ENCODE measurements at regions not wholly inside any gene's neighbourhood (a gene's known extent, or its start where the extent isn't known, plus 50 kb on each side); places are given as distances from the start of the nearest gene placed in this dataset.
"Not testable (repeated sequence)": the region's sequence is repeated elsewhere in the genome, so short reads cannot be mapped to it uniquely, and the experiment has no call there.

GRCh38 chr5:52605317-52606313 is 182.1 kb upstream of the ITGA1 start:
- DNase-seq (ENCODE audit: low spot score): no peak

- no peak for DNase-seq (ENCODE audit: low spot score)
Observed at GRCh38 chr5:52607227-52607824, 180.4 kb upstream of the ITGA1 start.

GRCh38 chr5:52620315-52620714 is 167.4 kb upstream of the ITGA1 start:
- no peak for DNase-seq (ENCODE audit: low spot score)

GRCh38 chr5:52623291-52623690 is 164.4 kb upstream of the ITGA1 start:
- no peak for DNase-seq (ENCODE audit: low spot score)

- DNase-seq (ENCODE audit: low spot score): no peak
Observed at GRCh38 chr5:52624291-52624690, 163.4 kb upstream of the ITGA1 start.

GRCh38 chr5:52626312-52626711 is 161.4 kb upstream of the ITGA1 start:
- no peak for DNase-seq (ENCODE audit: low spot score)

- no peak for DNase-seq (ENCODE audit: low spot score)
Observed at GRCh38 chr5:52627740-52628139, 160.0 kb upstream of the ITGA1 start.

- DNase-seq (ENCODE audit: low spot score): no peak
Observed at GRCh38 chr5:52632281-52632680, 155.4 kb upstream of the ITGA1 start.

GRCh38 chr5:52634171-52634570 is 153.5 kb upstream of the ITGA1 start:
- DNase-seq (ENCODE audit: low spot score): not testable (repeated sequence)

- DNase-seq (ENCODE audit: low spot score): no peak
Observed at GRCh38 chr5:52638732-52639131, 149.0 kb upstream of the ITGA1 start.

- no peak for DNase-seq (ENCODE audit: low spot score)
Observed at GRCh38 chr5:52648726-52649125, 139.0 kb upstream of the ITGA1 start.

GRCh38 chr5:52655163-52655562 is 132.6 kb upstream of the ITGA1 start:
- no peak for DNase-seq (ENCODE audit: low spot score)

GRCh38 chr5:52656569-52657246 is 131.0 kb upstream of the ITGA1 start:
- DNase-seq (ENCODE audit: low spot score): no peak

GRCh38 chr5:52657247-52657645 is 130.5 kb upstream of the ITGA1 start:
- peak; percentile 41 for DNase-seq (ENCODE audit: low spot score)

GRCh38 chr5:52658246-52658645 is 129.5 kb upstream of the ITGA1 start:
- DNase-seq (ENCODE audit: low spot score): no peak

- DNase-seq (ENCODE audit: low spot score): no peak
Observed at GRCh38 chr5:52660621-52661020, 127.1 kb upstream of the ITGA1 start.

- DNase-seq (ENCODE audit: low spot score): no peak
Observed at GRCh38 chr5:52661903-52662595, 125.7 kb upstream of the ITGA1 start.

- no peak for DNase-seq (ENCODE audit: low spot score)
Observed at GRCh38 chr5:52665559-52665958, 122.2 kb upstream of the ITGA1 start.

- no peak for DNase-seq (ENCODE audit: low spot score)
Observed at GRCh38 chr5:52668139-52668538, 119.6 kb upstream of the ITGA1 start.

- no peak for DNase-seq (ENCODE audit: low spot score)
Observed at GRCh38 chr5:52668544-52669185, 119.1 kb upstream of the ITGA1 start.

GRCh38 chr5:52672459-52672858 is 115.3 kb upstream of the ITGA1 start:
- no peak for DNase-seq (ENCODE audit: low spot score)

GRCh38 chr5:52673495-52673894 is 114.2 kb upstream of the ITGA1 start:
- DNase-seq (ENCODE audit: low spot score): no peak

Measured in cerebellar cortex (tissue), 1 donor.